CD4-positive, alpha-beta T cell (primary cell): ENCODE measurements at regions not wholly inside any gene's neighbourhood (a gene's known extent, or its start where the extent isn't known, plus 50 kb on each side); places are given as distances from the start of the nearest gene placed in this dataset.

Source experiments
- ATAC-seq: fragments of 200-7000 bp; cut with Tn5 transposase; one replicate; pipeline ENCODE4 v1.10.0; 2022; ENCODE audit warnings: mild to moderate bottlenecking; ENCODE audit not compliant: poor library complexity
- CTCF ChIA-PET: fragments of 350-600 bp; sonication (Branson Sonifier 250); formaldehyde crosslinking; loops from one replicate; lab custom pipeline; 2021; ENCODE audit warnings: antibody characterized with exemption, inconsistent platforms; lab: Charles Lee
- POLR2A ChIA-PET: fragments of 350-600 bp; sonication (Branson Sonifier 250); formaldehyde crosslinking; loops from one replicate; lab custom pipeline; 2021; ENCODE audit warnings: antibody characterized with exemption, inconsistent platforms; lab: Charles Lee
- DNase-seq, 14 experiments: peaks; one replicate each; pipeline ENCODE4 v3.0.0-alpha.2; 2013 to 2020; ENCODE audit warnings: mixed read lengths in 2 of 14
- H3K27ac ChIP-seq, 2 donors: one replicate each; pipeline versions ENCODE4 v1.5.1 to v1.7.0; 2013; ENCODE audit warnings: low read length in 2 of 2, low read depth in 1 of 2, mild to moderate bottlenecking in 1 of 2
- H3K27me3 ChIP-seq, 2 experiments: 1 replicate in 1 of 2; 2 replicates in 1 of 2; pipeline versions ENCODE4 v1.6.1 to v1.7.0; 2013; ENCODE audit warnings: low read length in 2 of 2, control low read depth in 1 of 2, mild to moderate bottlenecking in 1 of 2, moderate library complexity in 1 of 2; ENCODE audit not compliant: insufficient read depth in 2 of 2, control insufficient read depth in 1 of 2
- H3K36me3 ChIP-seq: one replicate; pipeline ENCODE4 v1.6.1; 2013; ENCODE audit warnings: low read length, control low read depth; ENCODE audit not compliant: insufficient read depth
- H3K4me1 ChIP-seq: one replicate; pipeline ENCODE4 v1.6.1; 2013; ENCODE audit warnings: low read length, control low read depth; ENCODE audit not compliant: insufficient read depth
- H3K4me3 ChIP-seq: one replicate; pipeline ENCODE4 v1.5.1; 2013; ENCODE audit warnings: mild to moderate bottlenecking, low read length, moderate library complexity
- H3K9me3 ChIP-seq, 2 experiments: 1 replicate in 1 of 2; 2 replicates in 1 of 2; pipeline versions ENCODE4 v1.6.1 to v1.7.0; 2013; ENCODE audit warnings: low read length in 2 of 2, mild to moderate bottlenecking in 2 of 2, control low read depth in 1 of 2, moderate library complexity in 1 of 2; ENCODE audit not compliant: control insufficient read depth in 1 of 2, insufficient read depth in 1 of 2
- H3K27ac Mint-ChIP-seq: one replicate; pipeline ENCODE4 v1.8.0; 2020; ENCODE audit warnings: mixed read lengths
- H3K27me3 Mint-ChIP-seq: one replicate; pipeline ENCODE4 v1.8.0; 2021; ENCODE audit warnings: mixed read lengths
- H3K36me3 Mint-ChIP-seq: one replicate; pipeline ENCODE4 v1.8.0; 2021; ENCODE audit warnings: low read depth, mixed read lengths
- H3K4me1 Mint-ChIP-seq: one replicate; pipeline ENCODE4 v1.8.0; 2021; ENCODE audit warnings: low read depth, mixed read lengths
- H3K4me3 Mint-ChIP-seq: one replicate; pipeline ENCODE4 v1.8.0; 2020; ENCODE audit warnings: mild to moderate bottlenecking, mixed read lengths
- H3K9me3 Mint-ChIP-seq: one replicate; pipeline ENCODE4 v1.8.0; 2020; ENCODE audit warnings: mixed read lengths
- CTCF ChIP-seq: fragments of 200-600 bp; IDR thresholded peaks from one replicate; pipeline ENCODE4 v1.8.0; 2022; ENCODE audit warnings: antibody characterized with exemption, mild to moderate bottlenecking
- intact Hi-C, 2 experiments: fragments of 100-400 bp; cut with DNase I in 1 of 2; cut with micrococcal nuclease in 1 of 2; formaldehyde crosslinking; loops; one replicate each; pipeline versions ENCODE4 v1.15.1 to v1.9.0; 2023 to 2025; cut with DNase I, micrococcal nuclease

- Histone ChIP-seq H3K4me1 (no peaks in the 10 kb centered on the region), H3K27me3 (no peaks in the 10 kb centered on the region), H3K36me3 (no peaks in the 10 kb centered on the region), H3K27ac (no peak overlapping the region), H3K9me3 (no peaks in the 10 kb centered on the region), H3K4me3 (no peak overlapping the region)
- no peaks in the 10 kb centered on the region for H3K4me1 Mint-ChIP-seq
- ATAC-seq (no peak), DNase-seq (no peak)
- intact Hi-C loops, result no loop called here
- H3K4me3 Mint-ChIP-seq, result no peak overlapping the region
- no peaks in the 10 kb centered on the region for H3K36me3 Mint-ChIP-seq
- CTCF ChIA-PET, result no interaction called here
- POLR2A ChIA-PET, result no interaction called here
- H3K27me3 Mint-ChIP-seq, result no peaks in the 10 kb centered on the region
- TF ChIP-seq CTCF, result no peak
- peaks cover 17% of the 10 kb centered on the region for H3K9me3 Mint-ChIP-seq
- no peak overlapping the region for H3K27ac Mint-ChIP-seq
Measured at GRCh38 chr5:13029211-13029610, 915.3 kb downstream of the DNAH5 start.

DNA sequence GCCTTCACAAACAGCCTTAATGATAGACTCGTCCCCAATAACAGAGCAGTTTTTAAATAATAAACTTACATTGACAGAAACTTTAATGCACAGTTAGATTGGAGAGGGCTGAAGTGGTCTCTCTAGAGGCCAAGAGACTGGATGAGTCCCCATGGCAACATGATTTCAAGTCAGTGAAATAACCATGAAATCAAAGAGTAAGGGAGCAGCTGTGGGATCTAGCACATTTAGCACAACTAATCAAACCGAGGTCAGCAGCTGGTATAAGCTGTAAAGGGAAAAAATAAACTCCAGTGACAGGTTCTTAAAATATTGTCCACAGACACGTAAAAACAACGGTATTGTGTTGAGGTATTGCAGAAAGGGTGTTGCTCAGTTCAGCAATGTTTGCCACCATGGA lies 916.6 kb downstream of the DNAH5 start:
- Histone ChIP-seq H3K4me1 (no peaks in the 10 kb centered on the region), H3K4me3 (no peak overlapping the region), H3K36me3 (no peaks in the 10 kb centered on the region), H3K9me3 (no peaks in the 10 kb centered on the region), H3K27ac (no peak overlapping the region), H3K27me3 (no peaks in the 10 kb centered on the region)
- TF ChIP-seq CTCF, result no peak
- intact Hi-C loops, result no loop called here
- no peak for ATAC-seq
- Mint-ChIP-seq H3K9me3 (peaks cover 17% of the 10 kb centered on the region), H3K4me3 (no peak overlapping the region), H3K36me3 (no peaks in the 10 kb centered on the region), H3K4me1 (no peaks in the 10 kb centered on the region), H3K27ac (no peak overlapping the region), H3K27me3 (no peaks in the 10 kb centered on the region)
- CTCF ChIA-PET, result no interaction called here
- DNase-seq, result no peak
- POLR2A ChIA-PET, result no interaction called here

GRCh38 chr5:13019729-13020128 lies 924.8 kb downstream of the DNAH5 start:
- no peaks in the 10 kb centered on the region for H3K4me1 Mint-ChIP-seq
- Histone ChIP-seq H3K4me3 (no peak overlapping the region), H3K4me1 (no peaks in the 10 kb centered on the region), H3K36me3 (no peaks in the 10 kb centered on the region), H3K27me3 (no peaks in the 10 kb centered on the region), H3K27ac (no peak overlapping the region), H3K9me3 (peaks cover 0 to 8% of the 10 kb centered on the region in 2 experiments)
- H3K4me3 Mint-ChIP-seq, result no peak overlapping the region
- intact Hi-C loops, result no loop called here
- no peak overlapping the region for H3K27ac Mint-ChIP-seq
- POLR2A ChIA-PET, result no interaction called here
- DNase-seq (no peak), ATAC-seq (no peak)
- CTCF ChIA-PET, result no interaction called here
- no peak for TF ChIP-seq CTCF
- peaks cover 11% of the 10 kb centered on the region for H3K9me3 Mint-ChIP-seq
- H3K36me3 Mint-ChIP-seq, result no peaks in the 10 kb centered on the region
- no peaks in the 10 kb centered on the region for H3K27me3 Mint-ChIP-seq
